K562 (cell line): ENCODE measurements at regions not wholly inside any gene's neighbourhood (a gene's known extent, or its start where the extent isn't known, plus 50 kb on each side); places are given as distances from the start of the nearest gene placed in this dataset.
A peak's percentile ranks its signal among the peaks of the same experiment; 100 is the strongest.

Source experiments
- ATF3 ChIP-seq, 2 experiments: fragments of 450-650 bp in 1 of 2; sonication (generic) in 1 of 2; formaldehyde crosslinking in 1 of 2; IDR thresholded peaks in 1 of 2; conservative IDR thresholded peaks in 1 of 2; 2 replicates each; pipeline versions ENCODE4 v1.6.1 to v1.8.1; 2016 to 2023; ENCODE audit warnings: mild to moderate bottlenecking in 2 of 2, moderate library complexity in 2 of 2, inconsistent platforms in 1 of 2, missing genetic modification reagents in 1 of 2
- BACH1 ChIP-seq: fragments of 200-800 bp; sonication (Bioruptor generic); IDR thresholded peaks from 2 replicates; pipeline ENCODE4 v1.6.1; 2016; ENCODE audit warnings: missing genetic modification characterization, missing compliant biosample characterization
- CREB5 ChIP-seq: fragments of 250-450 bp; sonication (Bioruptor Pico); IDR thresholded peaks from 2 replicates; pipeline ENCODE4 v1.5.0; 2020; ENCODE audit warnings: mild to moderate bottlenecking
- DACH1 ChIP-seq: fragments of 450-650 bp; IDR thresholded peaks from 2 replicates; pipeline ENCODE4 v1.6.1; 2018; ENCODE audit not compliant: partially characterized antibody
- ETS2 ChIP-seq: IDR thresholded peaks from 2 replicates; pipeline ENCODE4 v1.6.1; 2016; ENCODE audit warnings: borderline replicate concordance, missing genetic modification characterization, mild to moderate bottlenecking, moderate library complexity, missing compliant biosample characterization; ENCODE audit not compliant: poor library complexity, severe bottlenecking
- EZH2 ChIP-seq: IDR thresholded peaks from 2 replicates; pipeline ENCODE4 v1.6.1; 2012; ENCODE audit warnings: low read depth, mild to moderate bottlenecking, inconsistent platforms, low read length, borderline replicate concordance
- HOMEZ ChIP-seq: fragments of 250-450 bp; sonication (Bioruptor Pico); IDR thresholded peaks from 2 replicates; pipeline ENCODE4 v1.4.0; 2020; ENCODE audit warnings: mild to moderate bottlenecking, moderate library complexity
- MAFG ChIP-seq: fragments of 450-650 bp; conservative IDR thresholded peaks from 2 replicates; pipeline ENCODE4 v1.6.1; 2016; ENCODE audit warnings: missing genetic modification characterization, missing compliant biosample characterization
- MEIS2 ChIP-seq: fragments of 450-650 bp; IDR thresholded peaks from 2 replicates; pipeline ENCODE4 v1.6.1; 2014; ENCODE audit warnings: mild to moderate bottlenecking; ENCODE audit not compliant: partially characterized antibody
- RBFOX2 ChIP-seq: fragments of 200-400 bp; formaldehyde crosslinking; IDR thresholded peaks from 2 replicates; pipeline ENCODE4 v1.6.1; 2017; ENCODE audit warnings: low read depth, mild to moderate bottlenecking, low read length, moderate library complexity
- RREB1 ChIP-seq: fragments of 250-450 bp; sonication (Bioruptor Pico); IDR thresholded peaks from 2 replicates; pipeline ENCODE4 v1.4.0; 2020
- SNAPC5 ChIP-seq: fragments of 250-450 bp; sonication (Bioruptor Pico); IDR thresholded peaks from 2 replicates; pipeline ENCODE4 v1.8.0; 2021; ENCODE audit warnings: moderate library complexity, mild to moderate bottlenecking, inconsistent platforms
- SREBF1 ChIP-seq: fragments of 150-350 bp; IDR thresholded peaks from 2 replicates; pipeline ENCODE4 v1.6.1; 2014; ENCODE audit warnings: antibody characterized with exemption, low read depth, low read length, borderline replicate concordance
- TBL1XR1 ChIP-seq, 2 experiments: IDR thresholded peaks; 2 replicates each; pipeline ENCODE4 v1.6.1; 2012; ENCODE audit warnings: improper control_type of control experiment in 2 of 2, low read length in 2 of 2, mild to moderate bottlenecking in 1 of 2
- TBP ChIP-seq: optimal IDR thresholded peaks from 2 replicates; pipeline ENCODE3; 2011; ENCODE audit warnings: low read depth, low read length, improper control_type of control experiment
- U2AF1 ChIP-seq: fragments of 200-400 bp; formaldehyde crosslinking; optimal IDR thresholded peaks from 2 replicates; pipeline ENCODE3; 2017; ENCODE audit warnings: mild to moderate bottlenecking, low read depth, low read length, moderate library complexity
- YBX1 ChIP-seq: fragments of 450-650 bp; IDR thresholded peaks from 2 replicates; pipeline ENCODE4 v1.7.1; 2016; ENCODE audit warnings: mild to moderate bottlenecking
- ZFPM2 ChIP-seq: fragments of 250-450 bp; sonication (Bioruptor Pico); IDR thresholded peaks from 2 replicates; pipeline ENCODE4 v1.5.1; 2022; ENCODE audit warnings: mild to moderate bottlenecking
- ZNF212 ChIP-seq: fragments of 450-650 bp; formaldehyde crosslinking; IDR thresholded peaks from 2 replicates; pipeline ENCODE4 v1.4.0; 2020; ENCODE audit warnings: mild to moderate bottlenecking
- ZNF263 ChIP-seq: sonication (generic); formaldehyde crosslinking; IDR thresholded peaks from 2 replicates; pipeline ENCODE4 v1.8.0; 2022; ENCODE audit warnings: mild to moderate bottlenecking, missing genetic modification reagents, borderline replicate concordance

GRCh38 chr7:37590824-37591223 lies 92.7 kb upstream of the GPR141 start (continued):
- TF ChIP-seq ETS2 (tag) (no peak), CREB5 (CRISPR knock-in tag) (no peak), EZH2 (no peak), ZFPM2 (CRISPR knock-in tag) (no peak), ZNF212 (CRISPR knock-in tag) (no peak), SREBF1 (no peak), ATF3 (IDR thresholded peaks at IDR 0.05) (no peak), ATF3 (CRISPR knock-in tag; conservative IDR thresholded peaks at IDR 0.05) (no peak), U2AF1 (no peak), SNAPC5 (no peak), RBFOX2 (no peak), RREB1 (CRISPR knock-in tag) (no peak), DACH1 (no peak), BACH1 (tag) (no peak), HOMEZ (CRISPR knock-in tag) (no peak), MEIS2 (peak; percentile 61), TBL1XR1 (IDR thresholded peaks at IDR 0.05; ENCODE audit: low read length in 2 of 2) (peak in 1 of 2 experiments; percentile 24; a peak in 1 of 4 replicates), ZNF263 (no peak), YBX1 (no peak), MAFG (peak; percentile 61), TBP (no peak)
